IPS-NIHi7 (cell line): ENCODE measurements at regions not wholly inside any gene's neighbourhood (a gene's known extent, or its start where the extent isn't known, plus 50 kb on each side); places are given as distances from the start of the nearest gene placed in this dataset.
"Not testable (repeated sequence)": the region's sequence is repeated elsewhere in the genome, so short reads cannot be mapped to it uniquely, and the experiment has no call there.

ENCODE experiments used
- DNase-seq: peaks from one replicate; pipeline ENCODE4 v3.0.0; 2012; ENCODE audit warnings: mixed read lengths; ENCODE audit errors: extremely low spot score

- DNase-seq = no peak
These were observed 72.5 kb upstream of the RASA1 start for GRCh38 chr5:87195104-87195591.

- DNase-seq = no peak
These were observed 72.1 kb upstream of the RASA1 start for GRCh38 chr5:87195616-87196015.

DNA sequence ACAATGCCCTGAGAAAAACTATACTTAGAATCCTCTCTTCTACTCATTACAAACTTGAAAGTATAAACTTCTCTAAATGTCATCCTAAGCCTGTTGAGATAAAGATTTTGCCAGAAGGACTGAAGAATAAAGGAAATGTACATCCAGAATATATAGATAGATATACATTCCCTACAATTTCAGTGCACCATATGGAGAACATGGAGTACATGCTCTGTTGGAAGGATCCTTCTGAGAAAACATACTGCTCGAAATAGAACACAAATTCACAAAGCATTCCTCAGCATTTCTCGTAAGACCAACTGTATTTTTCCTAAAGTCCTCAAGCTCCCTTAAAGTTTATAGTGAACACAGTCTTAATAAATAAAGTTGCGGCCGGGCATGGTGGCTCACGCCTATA, 69.7 kb upstream of the RASA1 start:
- no peak for DNase-seq

DNA sequence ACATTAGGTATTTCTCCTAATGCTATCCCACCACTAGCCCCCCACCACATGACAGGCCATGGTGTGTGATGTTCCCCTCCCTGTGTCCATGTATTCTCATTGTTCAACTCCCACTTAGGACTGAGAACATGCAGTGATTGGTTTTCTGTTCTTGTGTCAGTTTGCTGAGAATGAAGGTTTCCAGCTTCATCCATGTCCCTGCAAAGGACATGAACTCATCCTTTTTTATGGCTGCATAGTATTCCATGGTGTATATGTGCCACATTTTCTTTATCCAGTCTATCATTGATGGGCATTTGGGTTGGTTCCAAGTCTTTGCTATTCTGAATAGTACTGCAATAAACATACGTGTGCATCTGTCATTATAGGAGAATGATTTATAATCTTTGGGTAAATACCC, 68.4 kb upstream of the RASA1 start:
- DNase-seq = not testable (repeated sequence)

GRCh38 chr5:87199704-87200103, 68.0 kb upstream of the RASA1 start:
- DNase-seq = not testable (repeated sequence)

DNA sequence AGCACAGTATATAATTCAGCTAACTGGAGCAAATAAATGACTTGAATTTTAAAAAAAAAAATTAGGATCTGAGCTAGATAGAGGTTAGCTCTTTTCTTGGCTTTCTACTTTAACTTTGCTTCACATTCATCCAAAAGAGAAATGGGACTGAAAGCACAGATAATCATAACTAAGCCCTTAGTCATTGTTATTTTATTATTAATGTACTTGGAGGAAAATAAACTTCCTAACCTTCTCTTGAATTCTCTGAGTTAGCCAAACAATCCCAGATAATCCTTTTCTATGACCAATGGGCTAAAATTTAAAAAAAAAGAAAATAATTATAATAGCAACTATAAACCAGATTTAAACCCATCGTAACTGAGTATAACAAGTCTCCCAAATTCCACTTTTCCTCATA, 57.6 kb upstream of the RASA1 start:
- DNase-seq = no peak

DNA sequence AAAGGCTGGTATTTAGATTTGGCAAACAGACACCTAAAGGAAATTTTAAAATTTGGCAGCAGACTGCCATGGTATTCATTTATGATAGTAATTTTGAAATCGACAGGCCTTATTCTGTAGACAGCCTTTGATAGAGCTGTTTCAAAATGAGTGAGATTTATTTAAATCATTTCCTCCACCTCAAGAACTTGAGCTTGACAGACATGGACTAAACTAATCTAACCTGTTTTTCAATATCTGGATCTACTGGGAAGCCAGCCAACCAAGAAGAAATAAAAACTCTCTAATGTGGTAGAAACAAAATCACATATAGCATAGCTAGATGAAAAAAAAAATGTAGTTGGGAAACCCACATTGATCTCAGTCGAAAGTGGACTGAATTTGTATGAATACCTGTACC, 56.9 kb upstream of the RASA1 start:
- no peak for DNase-seq

DNA sequence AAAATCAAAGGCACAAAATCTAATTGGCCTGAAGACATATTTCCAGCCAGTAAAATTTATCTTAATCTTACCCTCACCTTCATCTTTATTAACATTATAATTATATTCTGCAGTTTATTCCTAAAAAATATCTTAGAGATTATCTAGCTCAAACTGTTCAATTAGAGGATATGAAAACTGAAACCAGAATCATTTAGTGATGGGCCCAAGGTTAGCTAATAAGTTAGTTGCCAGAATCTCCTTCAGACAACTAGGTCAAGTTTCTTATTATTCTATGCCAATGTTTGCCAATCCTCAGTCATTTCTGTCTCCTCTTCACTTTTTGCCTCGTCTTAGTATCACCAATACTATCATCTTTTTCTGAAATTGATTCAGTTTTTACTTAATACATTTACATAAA, 56.0 kb upstream of the RASA1 start:
- no peak for DNase-seq

DNA sequence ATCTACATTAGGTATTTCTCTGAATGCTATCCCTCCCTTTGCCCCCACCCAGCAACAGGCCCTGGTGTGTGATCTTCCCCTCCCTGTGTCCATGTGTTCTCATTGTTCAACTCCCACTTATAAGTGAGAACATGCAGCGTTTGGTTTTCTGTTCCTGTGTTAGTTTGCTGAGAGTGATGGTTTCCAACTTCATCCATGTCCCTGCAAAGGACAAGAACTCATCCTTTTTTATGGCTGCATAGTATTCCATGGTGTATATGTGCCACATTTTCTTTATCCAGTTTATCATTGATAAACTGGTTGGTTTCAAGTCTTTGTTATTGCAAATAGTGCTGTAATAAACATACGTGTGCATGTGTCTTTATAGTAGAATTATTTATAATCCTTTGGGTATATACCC, 55.5 kb upstream of the RASA1 start:
- DNase-seq = not testable (repeated sequence)

DNA sequence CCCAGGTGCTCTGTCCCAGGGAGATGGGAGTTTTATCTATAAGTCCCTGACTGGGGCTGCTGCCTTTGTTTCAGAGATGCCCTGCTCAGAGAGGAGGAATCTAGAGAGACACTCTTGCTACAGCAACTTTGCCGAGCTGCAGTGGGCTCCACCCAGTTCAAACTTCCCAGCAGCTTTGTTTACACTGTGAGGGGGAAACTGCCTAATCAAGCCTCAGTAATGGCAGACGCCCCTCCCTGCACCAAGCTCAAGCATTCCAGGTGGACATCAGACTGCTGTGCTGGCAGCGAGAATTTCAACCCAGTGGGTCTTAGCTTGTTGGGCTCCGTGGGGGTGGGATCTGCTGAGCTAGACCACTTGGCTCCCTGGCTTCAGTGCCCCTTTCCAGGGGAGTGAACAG, 50.2 kb upstream of the RASA1 start:
- not testable (repeated sequence) for DNase-seq
